GM18508 (cell line): ENCODE measurements at regions not wholly inside any gene's neighbourhood (a gene's known extent, or its start where the extent isn't known, plus 50 kb on each side); places are given as distances from the start of the nearest gene placed in this dataset.
A peak's percentile ranks its signal among the peaks of the same experiment; 100 is the strongest.

Source experiments
- ATAC-seq: cut with Tn5 transposase; IDR thresholded peaks from one replicate; pipeline ENCODE4 v1.9.1; 2021; ENCODE audit warnings: moderate number of reproducible peaks; ENCODE audit not compliant: insufficient read depth, unreplicated experiment

- ATAC-seq, result no peak
These were observed 105.2 kb upstream of the CITED2 start for GRCh38 chr6:139479433-139480222.

- no peak for ATAC-seq
These were observed 101.2 kb upstream of the CITED2 start for GRCh38 chr6:139475646-139476045.

GRCh38 chr6:139475241-139475640 is 100.8 kb upstream of the CITED2 start:
- ATAC-seq, result no peak

- no peak for ATAC-seq
These were observed 100.0 kb upstream of the CITED2 start for GRCh38 chr6:139474145-139475108.

- no peak for ATAC-seq
These were observed 99.3 kb upstream of the CITED2 start for GRCh38 chr6:139473731-139474130.

- no peak for ATAC-seq
These were observed 98.8 kb upstream of the CITED2 start for GRCh38 chr6:139473231-139473701.

DNA sequence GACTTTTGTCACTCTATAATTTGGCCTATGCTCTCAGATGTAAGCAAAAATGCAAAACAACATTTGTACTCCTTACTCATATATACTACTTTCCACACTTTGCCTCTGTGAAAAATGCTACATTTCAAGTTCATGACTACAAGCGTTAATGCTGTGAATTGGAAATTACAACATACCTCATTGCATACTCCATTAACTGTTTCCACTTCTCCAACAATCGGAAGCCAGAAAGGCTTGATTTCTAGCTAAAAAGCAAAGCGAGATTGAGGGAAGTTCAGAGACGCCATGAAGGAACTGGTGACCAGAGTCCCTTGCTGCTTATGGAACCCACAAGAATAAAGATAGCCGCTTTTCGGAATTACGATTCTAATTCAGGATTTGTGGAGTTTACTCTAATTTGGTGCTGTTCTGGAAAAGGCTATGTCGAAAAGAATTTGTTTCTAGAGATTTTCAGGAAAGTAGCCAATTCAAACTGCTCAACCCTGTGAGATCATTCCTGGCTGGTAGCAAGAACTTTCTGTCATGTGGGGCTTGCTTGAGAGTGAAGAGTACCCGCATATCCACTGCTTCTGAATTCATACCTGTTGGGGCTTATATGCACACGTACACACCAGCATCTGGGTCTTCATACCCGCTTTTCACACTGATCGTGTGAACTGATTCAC is 98.0 kb upstream of the CITED2 start:
- ATAC-seq, result no peak

- ATAC-seq, result no peak
These were observed 96.5 kb upstream of the CITED2 start for GRCh38 chr6:139470997-139471396.

GRCh38 chr6:139468178-139468819 is 93.9 kb upstream of the CITED2 start:
- no peak for ATAC-seq

DNA sequence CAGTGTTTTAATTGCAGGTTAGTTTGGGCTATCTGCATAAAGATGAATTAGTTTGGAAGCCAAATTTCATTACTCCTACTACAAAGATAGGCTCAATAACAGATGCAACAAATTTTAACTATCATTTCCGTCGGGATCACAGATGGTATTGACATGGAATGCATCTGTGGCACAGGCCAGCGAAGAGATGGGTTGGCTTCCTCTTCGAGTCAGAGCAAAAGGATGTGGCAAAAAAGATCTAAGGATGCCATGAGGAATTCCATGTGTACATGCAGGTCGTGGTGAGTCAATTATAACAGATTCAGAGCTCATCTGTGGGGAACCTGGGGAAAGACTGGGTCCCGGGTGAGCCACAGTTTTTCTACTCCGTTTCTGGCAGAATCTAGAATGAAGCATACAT is 83.0 kb upstream of the CITED2 start:
- no peak for ATAC-seq

DNA sequence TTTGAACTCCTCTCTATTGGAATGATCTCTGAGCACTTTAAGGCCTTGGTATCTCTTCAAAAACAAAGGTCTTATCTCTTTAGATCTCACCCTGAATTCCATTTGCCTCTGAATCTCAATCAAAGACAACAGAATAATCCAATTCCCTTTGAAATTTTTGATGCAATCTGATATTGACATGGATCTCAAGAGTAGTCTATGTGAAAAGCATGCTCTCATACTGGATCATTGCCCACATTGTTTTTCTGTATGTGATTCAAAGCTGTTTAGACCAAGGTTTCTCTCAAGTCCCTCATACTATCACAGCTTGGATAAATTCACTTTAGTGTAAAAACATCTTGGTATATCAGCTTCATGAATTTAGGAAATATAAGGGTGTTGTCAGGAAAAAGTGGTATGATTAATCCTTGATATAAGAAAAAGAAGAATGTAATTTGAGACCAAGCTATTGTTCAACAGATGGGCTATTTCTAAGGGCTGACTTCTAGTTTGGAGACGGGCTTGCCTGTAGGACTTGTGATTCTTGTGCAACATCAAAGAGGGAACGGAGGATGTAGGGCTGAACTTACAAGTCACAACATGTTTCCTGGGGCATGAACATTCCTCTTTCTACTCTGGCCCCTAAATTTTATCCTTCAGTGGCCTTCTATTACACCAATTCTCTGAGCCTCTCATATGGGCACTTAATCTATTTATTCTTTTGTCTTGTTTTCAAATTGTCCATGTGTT is 77.9 kb upstream of the CITED2 start:
- ATAC-seq, result no peak

GRCh38 chr6:139449611-139450000 is 75.2 kb upstream of the CITED2 start:
- no peak for ATAC-seq

DNA sequence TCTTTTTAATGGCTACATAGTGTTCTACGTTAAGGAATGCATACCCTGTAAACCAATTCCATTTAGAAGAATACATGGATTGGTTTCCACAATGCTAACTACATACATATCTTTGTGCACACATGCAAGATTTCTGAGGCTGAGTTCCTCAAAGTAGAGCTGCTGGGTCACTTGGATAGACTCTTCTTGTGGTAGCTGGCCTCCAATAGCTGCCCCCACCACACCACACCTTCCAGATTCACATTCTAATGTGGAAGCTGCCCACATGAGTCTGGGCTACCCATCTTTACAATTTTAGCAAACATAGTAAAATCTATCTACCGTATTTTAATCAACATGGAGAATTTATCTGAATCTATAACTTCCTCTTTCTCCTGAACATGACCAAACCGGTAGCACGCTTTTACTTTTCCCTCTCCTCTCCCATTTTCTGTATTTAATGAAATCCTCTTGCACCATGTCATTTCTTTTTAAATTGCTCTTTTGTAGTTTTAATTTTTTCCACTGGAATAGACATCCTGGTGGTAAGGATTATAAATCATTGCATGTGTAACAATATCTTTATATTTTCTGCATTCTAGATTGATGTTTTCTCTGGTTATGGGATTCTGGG is 74.7 kb upstream of the CITED2 start:
- ATAC-seq, result no peak

DNA sequence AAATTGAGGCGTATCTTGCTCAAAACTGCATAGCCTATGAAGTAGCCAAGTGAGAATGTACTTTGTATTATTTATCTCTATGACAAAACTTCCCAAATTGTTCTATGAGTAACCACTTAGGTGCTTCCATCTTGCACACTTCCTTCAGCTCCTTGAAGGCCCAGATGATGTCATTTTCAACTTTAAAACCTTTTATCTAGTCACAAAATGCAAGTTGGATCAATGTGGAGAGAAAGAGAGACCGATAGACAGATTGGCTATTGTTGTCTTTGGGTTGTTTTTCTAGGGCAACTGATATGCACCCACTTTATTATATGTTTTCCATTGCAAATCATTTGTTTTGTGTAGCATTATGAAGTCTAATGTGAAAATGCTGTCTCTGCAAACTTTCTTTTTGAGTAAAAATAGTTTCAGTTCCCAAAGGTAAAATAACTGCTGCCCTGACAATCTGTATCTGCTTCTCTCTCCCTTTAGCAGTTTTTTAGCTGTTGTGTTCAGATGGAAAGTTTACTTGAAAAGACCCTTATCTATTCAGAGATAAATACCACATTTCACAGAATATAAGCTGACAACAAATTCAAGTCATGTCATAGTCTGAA is 73.7 kb upstream of the CITED2 start:
- peak; percentile 91 for ATAC-seq

DNA sequence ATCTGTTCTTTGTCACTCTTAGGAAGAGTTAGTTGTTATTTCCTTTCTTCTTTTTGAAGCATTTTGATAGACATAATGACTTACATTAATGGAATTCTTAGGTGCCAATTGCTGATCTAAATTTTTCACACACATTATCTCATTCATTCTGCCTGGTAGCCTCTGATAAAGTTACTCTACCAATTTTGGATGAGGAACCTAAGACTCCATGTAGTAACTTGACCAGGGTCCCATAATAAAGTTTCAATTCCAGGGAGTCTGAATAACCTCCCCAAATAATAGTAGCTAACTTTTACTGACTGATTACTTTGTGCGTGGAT is 73.2 kb upstream of the CITED2 start:
- ATAC-seq, result no peak

DNA sequence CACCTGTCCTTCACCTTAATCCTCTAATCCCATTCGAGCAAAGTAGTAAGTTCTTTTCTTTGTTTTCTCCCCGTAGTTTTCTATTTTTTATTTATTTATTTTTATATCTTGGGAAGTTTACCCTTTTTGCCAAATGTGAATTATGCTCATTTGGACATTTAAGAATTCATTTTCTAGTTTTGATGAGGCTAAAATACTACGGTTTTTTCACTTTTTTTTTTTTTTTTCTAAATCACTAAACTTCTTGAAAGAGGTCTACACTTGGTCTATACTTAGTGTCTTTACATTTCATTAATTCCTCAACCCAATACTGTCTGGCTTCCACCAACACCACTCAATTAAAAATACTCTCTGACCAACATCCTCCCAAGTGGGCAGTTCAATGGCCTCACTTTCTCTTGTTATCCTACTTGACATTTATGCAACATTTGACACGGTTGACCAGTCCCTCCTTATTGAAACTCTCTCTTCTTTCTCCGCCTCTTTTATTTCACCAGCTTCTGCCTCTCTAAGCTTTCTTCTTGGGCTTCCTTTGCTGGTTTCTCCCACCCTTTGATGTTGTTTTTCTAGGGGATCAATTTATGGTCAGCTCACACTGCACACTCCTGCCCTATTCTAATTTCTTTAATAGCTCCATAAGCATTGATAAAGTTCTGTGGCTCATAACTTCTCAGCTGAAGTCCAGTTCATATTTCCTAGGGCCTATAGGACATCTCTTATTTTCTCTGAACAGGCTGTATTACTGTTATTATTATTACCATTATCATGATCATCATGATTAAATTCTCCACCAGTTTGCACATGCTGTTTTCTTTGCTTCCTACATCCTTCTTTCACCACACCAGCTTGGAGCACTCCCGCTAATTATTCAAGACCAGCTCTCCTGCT is 72.6 kb upstream of the CITED2 start:
- no peak for ATAC-seq

DNA sequence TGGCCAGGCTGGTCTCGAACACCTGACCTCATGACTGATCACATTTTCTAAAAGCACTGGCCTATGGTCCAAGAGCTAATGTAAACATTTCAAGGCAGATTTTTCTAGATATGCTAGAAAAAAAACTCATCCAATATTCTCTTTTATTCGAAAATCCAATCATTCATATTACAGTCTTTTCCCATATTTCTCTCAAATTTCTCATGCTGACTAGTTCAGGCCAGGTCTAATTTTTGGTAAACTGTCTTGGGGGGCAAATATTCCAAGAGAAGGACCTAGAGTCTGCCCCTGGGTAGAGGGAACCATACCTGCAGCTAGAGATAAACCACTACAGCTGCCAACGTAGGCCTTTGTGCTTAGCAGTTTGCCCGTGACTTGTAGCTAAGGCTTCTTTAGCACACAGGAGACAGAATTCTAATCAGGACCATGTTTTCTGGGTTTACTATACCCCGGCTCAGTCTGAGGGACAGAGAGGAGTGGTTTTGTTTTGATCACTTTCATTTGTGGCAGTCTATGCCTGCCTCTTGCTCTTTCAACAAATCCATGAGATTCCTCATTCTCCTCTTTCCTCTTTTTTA is 71.8 kb upstream of the CITED2 start:
- no peak for ATAC-seq
